ACC112 (cell line): ENCODE measurements at regions not wholly inside any gene's neighbourhood (a gene's known extent, or its start where the extent isn't known, plus 50 kb on each side); places are given as distances from the start of the nearest gene placed in this dataset.
"Not testable (repeated sequence)": the region's sequence is repeated elsewhere in the genome, so short reads cannot be mapped to it uniquely, and the experiment has no call there.

Experiments
- H2AFZ ChIP-seq: fragments of 200-600 bp; sonication (generic); one replicate; pipeline ENCODE4 v1.6.0; 2017; ENCODE audit warnings: antibody characterized with exemption, low read length; ENCODE audit not compliant: unreplicated experiment
- H3K27ac ChIP-seq: fragments of 200-600 bp; sonication (generic); 2 replicates; pipeline ENCODE4 v1.5.1; 2014; ENCODE audit warnings: low read depth, mild to moderate bottlenecking, antibody characterized with exemption, low read length, moderate library complexity
- H3K27me3 ChIP-seq: fragments of 200-600 bp; sonication (generic); 2 replicates; pipeline ENCODE4 v1.6.1; 2014; ENCODE audit warnings: mild to moderate bottlenecking, antibody characterized with exemption, low read length, moderate library complexity, mixed read lengths; ENCODE audit not compliant: insufficient read depth
- H3K36me3 ChIP-seq: fragments of 200-600 bp; sonication (generic); 2 replicates; pipeline ENCODE4 v1.6.1; 2016; ENCODE audit warnings: mild to moderate bottlenecking, antibody characterized with exemption, low read length, moderate library complexity, mixed read lengths; ENCODE audit not compliant: insufficient read depth
- H3K4me1 ChIP-seq: fragments of 200-600 bp; sonication (generic); one replicate; pipeline ENCODE4 v1.6.1; 2016; ENCODE audit warnings: low read length, mixed read lengths; ENCODE audit not compliant: insufficient read depth, unreplicated experiment, control insufficient read depth
- H3K4me3 ChIP-seq: fragments of 200-600 bp; sonication (generic); 2 replicates; pipeline ENCODE4 v1.5.1; 2014; ENCODE audit warnings: mild to moderate bottlenecking, low read depth, low read length
- H3K79me2 ChIP-seq: fragments of 200-600 bp; sonication (generic); one replicate; pipeline ENCODE4 v1.6.0; 2016; ENCODE audit warnings: low read length; ENCODE audit not compliant: control insufficient read depth, unreplicated experiment, insufficient read depth

- not testable (repeated sequence) for H3K4me3 ChIP-seq, H3K79me2 ChIP-seq, H3K36me3 ChIP-seq, H3K27ac ChIP-seq, H2AFZ ChIP-seq, H3K4me1 ChIP-seq, H3K27me3 ChIP-seq
Observed at GRCh38 chr21:18857606-18858005, 454.0 kb upstream of the TMPRSS15 start.

GRCh38 chr21:18869104-18869503 lies 465.5 kb upstream of the TMPRSS15 start:
- Histone ChIP-seq H3K4me1 (no peaks in the 10 kb centered on the region), H3K36me3 (no peaks in the 10 kb centered on the region), H3K79me2 (no peaks in the 10 kb centered on the region), H3K4me3 (no peak overlapping the region), H3K27me3 (no peaks in the 10 kb centered on the region), H2AFZ (no peak overlapping the region), H3K27ac (no peak overlapping the region)

- no peak overlapping the region for H3K27ac ChIP-seq
- no peaks in the 10 kb centered on the region for H3K79me2 ChIP-seq
- no peaks in the 10 kb centered on the region for H3K4me1 ChIP-seq
- no peaks in the 10 kb centered on the region for H3K27me3 ChIP-seq
- H3K36me3 ChIP-seq: no peaks in the 10 kb centered on the region
- no peak overlapping the region for H3K4me3 ChIP-seq
- no peak overlapping the region for H2AFZ ChIP-seq
Observed at GRCh38 chr21:18877917-18878316, 474.3 kb upstream of the TMPRSS15 start.

GRCh38 chr21:18887922-18888602 lies 484.5 kb upstream of the TMPRSS15 start:
- H3K4me1 ChIP-seq: no peaks in the 10 kb centered on the region
- no peaks in the 10 kb centered on the region for H3K27me3 ChIP-seq

GRCh38 chr21:18893406-18893805 lies 489.8 kb upstream of the TMPRSS15 start:
- no peak overlapping the region for H3K27ac ChIP-seq
- no peaks in the 10 kb centered on the region for H3K36me3 ChIP-seq
- no peak overlapping the region for H3K4me3 ChIP-seq
- no peaks in the 10 kb centered on the region for H3K4me1 ChIP-seq
- no peak overlapping the region for H2AFZ ChIP-seq
- no peaks in the 10 kb centered on the region for H3K27me3 ChIP-seq
- H3K79me2 ChIP-seq: no peaks in the 10 kb centered on the region

More at GRCh38 chr21:18887922-18888602, 484.5 kb upstream of the TMPRSS15 start:
- Histone ChIP-seq H3K4me3 (no peak overlapping the region), H3K79me2 (no peaks in the 10 kb centered on the region), H3K27ac (no peak overlapping the region), H2AFZ (no peak overlapping the region), H3K36me3 (no peaks in the 10 kb centered on the region)

- H3K79me2 ChIP-seq: no peaks in the 10 kb centered on the region
- H3K27me3 ChIP-seq: no peaks in the 10 kb centered on the region
- H3K4me1 ChIP-seq: no peaks in the 10 kb centered on the region
- H3K36me3 ChIP-seq: no peaks in the 10 kb centered on the region
- no peak overlapping the region for H3K4me3 ChIP-seq
- no peak overlapping the region for H2AFZ ChIP-seq
- H3K27ac ChIP-seq: no peak overlapping the region
Observed at GRCh38 chr21:18894387-18894786, 490.8 kb upstream of the TMPRSS15 start.

GRCh38 chr21:18899261-18899660 lies 495.7 kb upstream of the TMPRSS15 start:
- H2AFZ ChIP-seq: no peak overlapping the region
- H3K4me3 ChIP-seq: no peak overlapping the region
- no peaks in the 10 kb centered on the region for H3K4me1 ChIP-seq
- no peaks in the 10 kb centered on the region for H3K36me3 ChIP-seq
- no peaks in the 10 kb centered on the region for H3K27me3 ChIP-seq
- no peak overlapping the region for H3K27ac ChIP-seq
- H3K79me2 ChIP-seq: no peaks in the 10 kb centered on the region

- Histone ChIP-seq H3K36me3 (no peaks in the 10 kb centered on the region), H3K27me3 (no peaks in the 10 kb centered on the region), H3K4me3 (no peak overlapping the region), H3K79me2 (no peaks in the 10 kb centered on the region), H3K4me1 (no peaks in the 10 kb centered on the region), H3K27ac (no peak overlapping the region), H2AFZ (no peak overlapping the region)
Observed at GRCh38 chr21:18902660-18903059, 499.1 kb upstream of the TMPRSS15 start.

GRCh38 chr21:18907076-18907475 lies 503.5 kb upstream of the TMPRSS15 start:
- no peaks in the 10 kb centered on the region for H3K4me1 ChIP-seq
- H3K27ac ChIP-seq: no peak overlapping the region
- no peaks in the 10 kb centered on the region for H3K79me2 ChIP-seq
- no peaks in the 10 kb centered on the region for H3K27me3 ChIP-seq
- H2AFZ ChIP-seq: no peak overlapping the region
- no peaks in the 10 kb centered on the region for H3K36me3 ChIP-seq
- H3K4me3 ChIP-seq: no peak overlapping the region

- Histone ChIP-seq H2AFZ (no peak overlapping the region), H3K79me2 (no peaks in the 10 kb centered on the region), H3K27ac (no peak overlapping the region), H3K36me3 (no peaks in the 10 kb centered on the region), H3K27me3 (no peaks in the 10 kb centered on the region), H3K4me3 (no peak overlapping the region), H3K4me1 (no peaks in the 10 kb centered on the region)
Observed at GRCh38 chr21:18908641-18909040, 505.1 kb upstream of the TMPRSS15 start.

GRCh38 chr21:18913914-18914313 lies 510.3 kb upstream of the TMPRSS15 start:
- Histone ChIP-seq H3K27me3 (no peaks in the 10 kb centered on the region), H3K4me1 (no peaks in the 10 kb centered on the region), H3K36me3 (no peaks in the 10 kb centered on the region), H3K4me3 (no peak overlapping the region), H3K27ac (no peak overlapping the region), H2AFZ (no peak overlapping the region), H3K79me2 (no peaks in the 10 kb centered on the region)
